HG02610 (cell line): ENCODE measurements at regions not wholly inside any gene's neighbourhood (a gene's known extent, or its start where the extent isn't known, plus 50 kb on each side); places are given as distances from the start of the nearest gene placed in this dataset.

Experiments
- ATAC-seq: cut with Tn5 transposase; IDR thresholded peaks from one replicate; pipeline ENCODE4 v1.9.1; 2021; ENCODE audit warnings: mild to moderate bottlenecking, moderate library complexity; ENCODE audit not compliant: unreplicated experiment

DNA sequence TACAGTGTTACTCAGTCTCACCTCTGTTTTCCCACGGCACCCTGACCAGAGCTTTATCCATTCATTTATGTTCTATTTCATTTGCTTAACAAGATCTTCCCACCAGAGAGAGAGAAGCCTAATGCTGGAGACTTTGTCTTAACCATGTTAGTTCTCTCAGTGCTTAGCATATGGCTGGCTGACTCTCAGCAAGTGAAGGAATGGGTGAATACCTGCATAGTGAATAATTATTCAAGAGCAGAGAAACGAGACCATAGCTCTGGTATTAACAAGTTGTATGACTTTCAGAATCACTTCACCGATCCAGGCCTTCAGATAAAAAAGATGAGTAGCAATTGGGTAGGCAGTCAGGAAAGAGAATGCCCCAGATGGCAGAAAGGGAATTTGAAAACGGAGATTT, 686.3 kb downstream of the LIG4 start:
- ATAC-seq: no peak

DNA sequence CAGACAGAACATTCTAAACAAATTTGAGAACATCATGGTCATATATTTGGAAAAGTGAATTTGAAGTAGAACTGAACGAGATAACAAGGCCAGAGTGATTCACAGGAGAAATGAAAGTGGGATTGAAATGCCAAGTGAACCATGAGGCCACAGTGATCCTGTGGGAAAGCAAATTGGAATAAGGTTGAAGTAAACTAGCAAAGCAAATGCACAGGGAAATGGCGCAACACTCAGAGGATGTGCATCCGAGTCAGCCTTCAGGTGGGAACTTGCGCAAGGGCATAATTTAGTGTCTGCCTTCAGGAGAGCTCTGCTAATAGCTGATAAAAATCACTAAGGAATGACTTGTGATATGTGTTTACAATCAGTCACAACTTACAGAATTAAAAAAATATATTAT, 696.6 kb downstream of the LIG4 start:
- no peak for ATAC-seq

DNA sequence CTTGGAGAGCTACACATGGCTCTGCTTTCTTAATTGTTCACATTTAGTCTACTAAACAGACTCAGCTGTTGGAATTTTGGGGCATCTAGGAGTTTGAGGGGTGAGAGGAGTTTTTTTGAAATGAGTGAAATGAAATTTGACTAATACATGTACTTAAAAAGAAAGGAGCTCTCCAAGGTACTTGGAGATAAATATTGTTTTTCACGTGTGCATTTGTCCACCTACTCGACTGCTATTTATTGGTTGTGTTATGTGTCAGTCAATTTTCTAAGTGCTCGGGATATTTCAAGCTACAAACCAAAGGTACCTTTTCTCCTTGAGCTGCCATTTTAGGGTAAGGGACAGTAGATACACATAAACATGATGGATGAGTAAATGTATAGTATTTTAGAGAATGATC, 697.0 kb downstream of the LIG4 start:
- no peak for ATAC-seq

- ATAC-seq: no peak
These were observed 698.8 kb downstream of the LIG4 start for GRCh38 chr13:107516517-107516916.

GRCh38 chr13:107512551-107512950, 702.8 kb downstream of the LIG4 start:
- no peak for ATAC-seq

- no peak for ATAC-seq
These were observed 717.7 kb downstream of the LIG4 start for GRCh38 chr13:107497661-107498060.

DNA sequence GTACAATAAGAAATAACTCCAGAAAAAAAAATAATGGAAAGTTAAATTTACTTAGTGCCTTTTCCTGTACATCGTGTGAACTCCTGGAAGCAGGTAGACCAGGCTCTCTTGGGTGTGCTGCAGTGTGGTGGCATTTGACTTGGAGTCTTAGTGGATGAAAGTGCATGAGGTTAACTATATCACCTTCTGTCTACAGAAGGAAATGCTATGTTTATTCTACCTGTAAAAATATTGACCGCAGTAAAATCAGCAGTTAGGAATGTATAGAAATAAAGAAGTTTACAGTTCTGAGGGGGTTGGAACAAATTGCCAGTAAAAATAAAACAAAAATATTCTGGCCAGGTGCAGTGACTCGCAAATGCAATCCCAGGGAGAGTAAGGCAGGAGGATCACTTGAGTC, 722.1 kb downstream of the LIG4 start:
- ATAC-seq: no peak

- no peak for ATAC-seq
These were observed 732.6 kb downstream of the LIG4 start for GRCh38 chr13:107482688-107483087.

DNA sequence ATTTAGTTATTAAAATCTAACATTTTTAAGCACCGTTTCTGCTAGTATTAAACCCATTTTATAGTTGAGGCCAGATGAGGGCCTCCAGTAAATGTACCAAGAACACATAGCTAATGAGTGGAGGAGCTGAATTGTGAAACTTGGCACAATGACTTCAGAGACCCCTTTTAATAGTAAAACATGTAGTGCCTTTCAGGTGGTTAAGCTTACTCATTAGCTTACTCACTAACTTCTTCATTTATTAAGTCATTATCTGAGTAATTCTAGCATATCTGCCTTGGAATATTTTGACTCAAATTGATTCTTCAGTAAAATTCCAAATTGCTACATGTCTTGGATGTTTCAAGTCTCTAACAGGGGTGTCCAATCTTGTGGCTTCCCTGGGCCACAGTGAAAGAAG, 735.2 kb downstream of the LIG4 start:
- peak; percentile 45 for ATAC-seq

DNA sequence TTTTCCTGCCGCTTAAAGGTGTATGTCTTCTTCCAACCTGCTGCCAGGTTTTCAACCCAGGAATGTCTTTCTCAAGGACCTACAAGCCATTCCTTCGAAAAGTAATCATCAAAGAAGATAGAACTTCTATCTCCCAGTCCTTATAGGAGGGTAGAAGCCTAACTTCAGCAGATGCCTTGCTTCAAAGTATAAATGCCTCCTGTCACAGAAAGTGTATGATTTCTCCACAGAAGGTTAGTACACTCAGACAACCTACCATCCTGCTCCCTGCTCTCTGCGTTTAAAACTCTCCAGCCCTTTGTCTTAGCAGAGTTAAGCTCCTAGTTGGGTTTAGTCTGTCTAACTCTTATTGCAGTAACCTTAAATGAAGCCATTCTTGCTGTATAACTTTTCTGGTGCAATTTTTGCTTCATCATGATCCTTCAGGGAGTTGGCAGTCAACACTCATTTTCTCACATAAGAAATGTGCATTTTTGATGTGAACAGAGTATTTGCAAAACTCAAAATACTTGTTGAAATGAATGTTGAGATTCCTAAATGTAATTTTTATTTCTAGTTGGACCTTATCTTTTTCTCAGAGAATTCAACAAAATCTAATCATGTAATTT, 737.5 kb downstream of the LIG4 start:
- no peak for ATAC-seq

GRCh38 chr13:107475753-107476453, 739.4 kb downstream of the LIG4 start:
- ATAC-seq: no peak

DNA sequence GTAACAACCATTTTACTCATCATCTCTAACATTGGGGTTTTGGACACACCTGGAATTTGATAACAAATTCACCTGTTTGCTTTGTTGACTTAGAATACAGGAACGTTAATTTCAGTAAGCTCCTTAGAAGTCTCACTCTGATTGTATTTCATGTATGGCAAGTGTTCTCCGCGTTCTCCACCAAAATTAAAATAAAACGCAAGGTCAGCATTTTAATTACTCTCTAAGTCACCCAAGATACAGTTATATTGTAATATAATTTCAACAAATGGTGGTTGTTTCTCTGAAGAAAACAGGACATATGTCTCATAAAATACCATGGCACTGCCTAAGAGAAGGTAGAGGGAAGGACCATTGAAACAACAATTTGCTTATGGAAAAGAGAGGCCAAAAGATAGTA, 742.1 kb downstream of the LIG4 start:
- ATAC-seq: no peak

- no peak for ATAC-seq
These were observed 748.8 kb downstream of the LIG4 start for GRCh38 chr13:107466326-107467099.

DNA sequence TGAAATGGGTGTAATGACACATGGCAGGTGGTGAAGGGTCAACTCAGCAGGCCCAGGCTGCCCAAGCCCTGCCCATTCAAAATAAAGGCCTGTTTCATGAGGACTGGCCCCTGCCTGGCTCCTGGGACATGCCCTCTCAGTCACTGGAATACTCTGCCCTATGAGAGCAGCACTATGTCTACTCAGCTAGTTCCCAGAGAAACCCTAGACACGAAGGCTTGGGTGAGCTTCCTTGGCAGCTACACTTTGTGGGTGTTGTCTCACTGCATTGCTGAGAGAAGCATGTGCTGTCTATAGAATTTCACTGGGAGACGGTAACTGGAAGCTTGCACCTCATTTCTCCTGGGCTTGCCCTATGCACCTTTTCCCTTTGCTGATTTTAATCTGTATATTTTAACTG, 752.8 kb downstream of the LIG4 start:
- ATAC-seq: no peak

DNA sequence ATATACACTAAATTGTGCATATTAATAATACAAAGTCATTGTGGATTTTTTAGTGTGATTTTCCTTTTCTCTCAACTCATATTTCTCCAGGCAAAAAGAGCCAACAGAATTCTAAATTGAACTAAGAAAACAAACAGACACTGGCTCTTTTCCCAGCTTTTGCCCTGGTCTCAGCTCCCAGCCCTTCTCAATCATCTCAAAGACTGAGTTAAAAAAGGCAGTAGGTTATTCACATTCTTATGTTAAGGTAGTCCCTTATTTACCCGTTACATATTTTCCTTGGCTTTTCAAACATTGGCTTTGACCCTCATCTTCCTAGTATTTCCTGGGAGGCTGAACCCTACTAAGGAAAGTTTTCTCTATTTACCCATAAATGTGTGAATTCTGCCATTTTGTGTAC, 753.6 kb downstream of the LIG4 start:
- no peak for ATAC-seq

GRCh38 chr13:107459430-107459829, 755.9 kb downstream of the LIG4 start:
- ATAC-seq: no peak

DNA sequence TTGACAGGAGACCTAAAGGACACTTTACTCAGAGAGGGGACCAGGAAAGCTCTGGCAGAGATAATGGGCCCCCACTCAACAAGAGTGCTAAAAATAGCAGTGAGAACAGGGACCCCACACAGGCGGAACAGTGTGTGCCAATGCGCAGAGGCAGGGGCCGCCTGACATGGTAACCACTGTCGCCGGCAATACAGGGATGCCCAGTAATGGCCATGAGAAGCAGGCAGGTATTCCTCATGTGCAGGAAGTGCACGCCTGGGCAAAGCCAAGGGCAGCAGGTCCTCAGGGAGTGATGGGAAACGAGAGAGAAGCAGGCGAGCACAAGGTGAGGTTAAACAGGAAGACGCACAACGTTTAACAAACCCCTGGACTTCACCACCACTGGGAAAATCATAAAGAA, 757.1 kb downstream of the LIG4 start:
- ATAC-seq: no peak

- ATAC-seq: no peak
These were observed 757.6 kb downstream of the LIG4 start for GRCh38 chr13:107457686-107458085.

- no peak for ATAC-seq
These were observed 758.9 kb downstream of the LIG4 start for GRCh38 chr13:107456431-107456830.

- ATAC-seq: no peak
These were observed 762.5 kb downstream of the LIG4 start for GRCh38 chr13:107452833-107453232.

GRCh38 chr13:107450931-107451330, 764.4 kb downstream of the LIG4 start:
- ATAC-seq: no peak

GRCh38 chr13:107450431-107450830, 764.9 kb downstream of the LIG4 start:
- no peak for ATAC-seq
